Hepatocyte (in vitro differentiated cells): ENCODE measurements at regions not wholly inside any gene's neighbourhood (a gene's known extent, or its start where the extent isn't known, plus 50 kb on each side); places are given as distances from the start of the nearest gene placed in this dataset.

ENCODE experiments used
- EZH2 ChIP-seq: fragments of 200-600 bp; sonication (generic); IDR thresholded peaks from 2 replicates; pipeline ENCODE4 v1.6.1; 2016; ENCODE audit warnings: antibody characterized with exemption, mild to moderate bottlenecking, borderline replicate concordance
- TF ChIP-seq, protein P1 (sequence below): fragments of 200-600 bp; sonication (generic); IDR thresholded peaks from 2 replicates; pipeline ENCODE4 v1.5.1; 2016; ENCODE audit warnings: antibody characterized with exemption, mild to moderate bottlenecking; ENCODE audit not compliant: poor library complexity

GRCh38 chr2:184304006-184304405, 294.3 kb upstream of the ZNF804A start:
- TF ChIP-seq, protein P1, sequence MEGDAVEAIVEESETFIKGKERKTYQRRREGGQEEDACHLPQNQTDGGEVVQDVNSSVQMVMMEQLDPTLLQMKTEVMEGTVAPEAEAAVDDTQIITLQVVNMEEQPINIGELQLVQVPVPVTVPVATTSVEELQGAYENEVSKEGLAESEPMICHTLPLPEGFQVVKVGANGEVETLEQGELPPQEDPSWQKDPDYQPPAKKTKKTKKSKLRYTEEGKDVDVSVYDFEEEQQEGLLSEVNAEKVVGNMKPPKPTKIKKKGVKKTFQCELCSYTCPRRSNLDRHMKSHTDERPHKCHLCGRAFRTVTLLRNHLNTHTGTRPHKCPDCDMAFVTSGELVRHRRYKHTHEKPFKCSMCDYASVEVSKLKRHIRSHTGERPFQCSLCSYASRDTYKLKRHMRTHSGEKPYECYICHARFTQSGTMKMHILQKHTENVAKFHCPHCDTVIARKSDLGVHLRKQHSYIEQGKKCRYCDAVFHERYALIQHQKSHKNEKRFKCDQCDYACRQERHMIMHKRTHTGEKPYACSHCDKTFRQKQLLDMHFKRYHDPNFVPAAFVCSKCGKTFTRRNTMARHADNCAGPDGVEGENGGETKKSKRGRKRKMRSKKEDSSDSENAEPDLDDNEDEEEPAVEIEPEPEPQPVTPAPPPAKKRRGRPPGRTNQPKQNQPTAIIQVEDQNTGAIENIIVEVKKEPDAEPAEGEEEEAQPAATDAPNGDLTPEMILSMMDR, result no peak
- no peak for TF ChIP-seq EZH2
